ENCODE measurements at regions not wholly inside any gene's neighbourhood (a gene's known extent, or its start where the extent isn't known, plus 50 kb on each side); places are given as distances from the start of the nearest gene placed in this dataset.
A peak's percentile ranks its signal among the peaks of the same experiment; 100 is the strongest.
"Not testable (repeated sequence)": the region's sequence is repeated elsewhere in the genome, so short reads cannot be mapped to it uniquely, and the experiment has no call there.

DNA sequence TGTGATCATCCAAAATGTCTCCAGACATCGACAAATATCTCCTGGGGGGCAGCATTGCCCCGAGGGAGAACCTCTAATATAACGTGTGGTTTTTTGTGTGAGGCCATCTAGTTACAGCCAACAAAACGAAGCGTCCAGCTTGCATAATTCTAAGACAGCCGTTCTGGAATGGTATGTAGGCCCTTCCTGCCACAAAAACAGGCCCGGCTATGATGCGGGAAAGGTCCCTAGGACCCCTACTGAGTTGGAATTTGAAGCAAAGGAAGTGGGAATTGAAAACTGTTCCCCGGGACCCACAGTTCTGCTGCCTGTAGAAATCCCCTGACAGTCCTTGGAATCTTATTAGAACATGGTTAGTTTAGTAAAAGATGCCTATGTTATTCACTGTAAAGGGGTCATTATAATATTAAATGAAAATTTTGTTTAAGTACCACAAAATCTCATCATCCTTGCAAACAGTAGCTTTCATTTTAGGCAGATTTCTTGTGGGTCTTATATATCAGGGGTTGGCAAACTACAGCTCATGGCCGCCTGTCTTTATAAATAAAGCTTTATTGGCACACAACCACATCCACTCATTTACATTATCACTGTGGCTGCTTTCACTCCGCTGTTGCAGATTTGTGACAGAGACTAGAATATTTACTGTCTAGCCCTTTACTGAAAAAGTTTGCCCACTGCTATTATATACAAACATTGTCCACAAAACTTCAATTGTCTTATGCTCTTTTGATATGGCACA, 70.7 kb downstream of the MSX2 start:
- no peak for ATAC-seq
- no peak for TF ChIP-seq TCF4 (CRISPR knock-in tag; IDR thresholded peaks at IDR 0.05; ENCODE audit: borderline replicate concordance)
- TF ChIP-seq ZC3H10 (CRISPR knock-in tag; IDR thresholded peaks at IDR 0.05), result no peak
- TF ChIP-seq PPARA (CRISPR knock-in tag; IDR thresholded peaks at IDR 0.05; ENCODE audit: borderline replicate concordance), result no peak
- no peak for TF ChIP-seq SNAI2 (CRISPR knock-in tag; IDR thresholded peaks at IDR 0.05)
- TF ChIP-seq OSR1 (CRISPR knock-in tag; IDR thresholded peaks at IDR 0.05), result no peak
- TF ChIP-seq, protein P1, sequence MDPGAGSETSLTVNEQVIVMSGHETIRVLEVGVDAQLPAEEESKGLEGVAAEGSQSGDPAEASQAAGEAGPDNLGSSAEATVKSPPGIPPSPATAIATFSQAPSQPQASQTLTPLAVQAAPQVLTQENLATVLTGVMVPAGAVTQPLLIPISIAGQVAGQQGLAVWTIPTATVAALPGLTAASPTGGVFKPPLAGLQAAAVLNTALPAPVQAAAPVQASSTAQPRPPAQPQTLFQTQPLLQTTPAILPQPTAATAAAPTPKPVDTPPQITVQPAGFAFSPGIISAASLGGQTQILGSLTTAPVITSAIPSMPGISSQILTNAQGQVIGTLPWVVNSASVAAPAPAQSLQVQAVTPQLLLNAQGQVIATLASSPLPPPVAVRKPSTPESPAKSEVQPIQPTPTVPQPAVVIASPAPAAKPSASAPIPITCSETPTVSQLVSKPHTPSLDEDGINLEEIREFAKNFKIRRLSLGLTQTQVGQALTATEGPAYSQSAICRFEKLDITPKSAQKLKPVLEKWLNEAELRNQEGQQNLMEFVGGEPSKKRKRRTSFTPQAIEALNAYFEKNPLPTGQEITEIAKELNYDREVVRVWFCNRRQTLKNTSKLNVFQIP (CRISPR knock-in tag; IDR thresholded peaks at IDR 0.05; ENCODE audit: borderline replicate concordance, low read depth), result no peak
- TF ChIP-seq ARNTL (CRISPR knock-in tag; IDR thresholded peaks at IDR 0.05; ENCODE audit: borderline replicate concordance, low read depth), result no peak
- TF ChIP-seq GLIS3 (CRISPR knock-in tag; IDR thresholded peaks at IDR 0.05), result no peak

DNA sequence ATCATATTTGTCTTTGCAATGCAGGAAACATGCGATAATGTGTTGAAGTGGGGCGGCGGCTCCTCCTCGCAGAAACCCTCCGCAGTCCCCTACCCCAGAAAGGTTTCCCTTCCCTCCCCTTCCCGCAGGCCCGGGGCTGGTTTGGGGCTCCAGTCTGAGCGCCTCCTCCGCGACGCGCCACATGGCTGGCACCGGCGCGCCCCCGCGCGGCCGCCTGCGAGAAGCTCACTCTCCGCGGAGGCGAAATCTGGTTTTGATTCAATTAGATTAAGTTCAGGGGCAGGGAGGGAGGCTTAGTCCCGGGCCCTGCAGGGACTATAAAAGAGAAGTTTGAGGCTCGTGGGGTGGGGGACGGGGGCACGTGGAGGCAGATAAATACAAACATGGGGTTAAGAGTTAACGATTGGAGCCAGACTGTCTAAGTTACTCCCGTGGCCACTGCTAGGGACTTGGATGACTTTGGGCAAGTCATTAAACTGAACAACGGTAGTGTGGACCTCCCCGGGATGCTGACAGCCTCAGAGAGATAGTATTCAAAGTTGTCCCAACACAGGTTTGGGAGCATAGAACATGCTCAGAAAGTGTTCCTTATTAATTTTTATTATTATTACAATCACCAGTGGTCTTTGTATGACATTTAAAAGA, 69.4 kb downstream of the MSX2 start:
- ATAC-seq, result peak; percentile 99

GRCh38 chr5:174793076-174793475, 68.7 kb downstream of the MSX2 start:
- ATAC-seq, result no peak; the same call in 2 of the 3 replicates
- TF ChIP-seq, protein P2, sequence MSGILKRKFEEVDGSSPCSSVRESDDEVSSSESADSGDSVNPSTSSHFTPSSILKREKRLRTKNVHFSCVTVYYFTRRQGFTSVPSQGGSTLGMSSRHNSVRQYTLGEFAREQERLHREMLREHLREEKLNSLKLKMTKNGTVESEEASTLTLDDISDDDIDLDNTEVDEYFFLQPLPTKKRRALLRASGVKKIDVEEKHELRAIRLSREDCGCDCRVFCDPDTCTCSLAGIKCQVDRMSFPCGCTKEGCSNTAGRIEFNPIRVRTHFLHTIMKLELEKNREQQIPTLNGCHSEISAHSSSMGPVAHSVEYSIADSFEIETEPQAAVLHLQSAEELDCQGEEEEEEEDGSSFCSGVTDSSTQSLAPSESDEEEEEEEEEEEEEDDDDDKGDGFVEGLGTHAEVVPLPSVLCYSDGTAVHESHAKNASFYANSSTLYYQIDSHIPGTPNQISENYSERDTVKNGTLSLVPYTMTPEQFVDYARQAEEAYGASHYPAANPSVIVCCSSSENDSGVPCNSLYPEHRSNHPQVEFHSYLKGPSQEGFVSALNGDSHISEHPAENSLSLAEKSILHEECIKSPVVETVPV (CRISPR knock-in tag; IDR thresholded peaks at IDR 0.05), result no peak
- TF ChIP-seq RARB (CRISPR knock-in tag; IDR thresholded peaks at IDR 0.05) (no peak), BACH2 (CRISPR knock-in tag; IDR thresholded peaks at IDR 0.05; ENCODE audit: borderline replicate concordance) (no peak), OSR1 (CRISPR knock-in tag; IDR thresholded peaks at IDR 0.05) (no peak), ISL1 (CRISPR knock-in tag; IDR thresholded peaks at IDR 0.05) (no peak), ZNF565 (CRISPR knock-in tag; conservative IDR thresholded peaks at IDR 0.05; ENCODE audit: low read depth) (no peak), CSDC2 (CRISPR knock-in tag; IDR thresholded peaks at IDR 0.05) (no peak), CREB5 (CRISPR knock-in tag; IDR thresholded peaks at IDR 0.05; ENCODE audit: low read depth) (no peak), ZC3H10 (CRISPR knock-in tag; IDR thresholded peaks at IDR 0.05) (no peak), ZFP30 (CRISPR knock-in tag; IDR thresholded peaks at IDR 0.05) (no peak), ZNF70 (CRISPR knock-in tag; IDR thresholded peaks at IDR 0.05) (no peak), SNAI2 (CRISPR knock-in tag; IDR thresholded peaks at IDR 0.05) (no peak), TOX (CRISPR knock-in tag; IDR thresholded peaks at IDR 0.05; ENCODE audit: borderline replicate concordance) (no peak), TCF4 (CRISPR knock-in tag; IDR thresholded peaks at IDR 0.05; ENCODE audit: borderline replicate concordance) (no peak), ZFP3 (CRISPR knock-in tag; IDR thresholded peaks at IDR 0.05) (no peak), GLIS3 (CRISPR knock-in tag; IDR thresholded peaks at IDR 0.05) (no peak), PPARA (CRISPR knock-in tag; IDR thresholded peaks at IDR 0.05; ENCODE audit: borderline replicate concordance) (no peak), PATZ1 (CRISPR knock-in tag; IDR thresholded peaks at IDR 0.05; ENCODE audit: borderline replicate concordance) (no peak), ARNTL (CRISPR knock-in tag; IDR thresholded peaks at IDR 0.05; ENCODE audit: borderline replicate concordance, low read depth) (no peak)
- TF ChIP-seq, protein P1 (CRISPR knock-in tag; IDR thresholded peaks at IDR 0.05; ENCODE audit: borderline replicate concordance, low read depth), result no peak

More for the DNA sequence above, 69.4 kb downstream of the MSX2 start:
- TF ChIP-seq BACH2 (CRISPR knock-in tag; IDR thresholded peaks at IDR 0.05; ENCODE audit: borderline replicate concordance) (no peak), TCF4 (CRISPR knock-in tag; IDR thresholded peaks at IDR 0.05; ENCODE audit: borderline replicate concordance) (peak; percentile 53; the same call in 1 of the 2 replicates)

- ATAC-seq, result not testable (repeated sequence)
Observed at GRCh38 chr5:174792265-174792664, 67.9 kb downstream of the MSX2 start.
